ENCODE measurements at regions not wholly inside any gene's neighbourhood (a gene's known extent, or its start where the extent isn't known, plus 50 kb on each side); places are given as distances from the start of the nearest gene placed in this dataset.

DNA sequence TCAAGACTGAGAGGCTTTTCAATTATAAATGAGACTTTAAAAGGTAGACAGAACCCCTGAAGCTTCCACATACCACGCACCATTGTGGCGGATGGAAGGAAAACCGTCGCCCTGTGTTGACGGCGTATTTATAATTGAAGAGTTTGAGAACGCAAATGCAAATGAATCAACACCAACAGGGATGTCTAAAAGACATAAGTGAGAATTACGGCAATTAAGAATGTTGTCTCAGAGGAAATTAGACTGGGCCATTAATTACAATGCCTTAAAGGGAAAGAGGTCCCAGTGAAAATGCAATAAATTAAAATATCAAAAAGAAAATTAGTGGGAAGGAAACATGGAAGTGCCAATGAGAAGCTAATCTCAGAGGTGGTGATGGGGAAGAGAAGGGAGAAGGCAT lies 148.5 kb upstream of the XYLT1 start:
- no peaks in the 10 kb centered on the region for H3K27me3 ChIP-seq (ENCODE audit: control insufficient read depth, insufficient read depth, low read length)
- no peaks in the 10 kb centered on the region for H3K4me1 ChIP-seq (ENCODE audit: control insufficient read depth, insufficient read depth, low read length)
- no peaks in the 10 kb centered on the region for H3K9me3 ChIP-seq (ENCODE audit: control insufficient read depth, insufficient read depth, low read length)
- no CpG with 5 or more reads among the region's 8 CpGs for WGBS (ENCODE audit: insufficient coverage, insufficient read length)
- no peak for DNase-seq (ENCODE audit: low read depth, low spot score)
- H3K36me3 ChIP-seq (ENCODE audit: control insufficient read depth, insufficient read depth, low read length), result no peaks in the 10 kb centered on the region
- H3K27ac ChIP-seq (ENCODE audit: low read length), result no peak overlapping the region
- no peak overlapping the region for H3K4me3 ChIP-seq (ENCODE audit: low read length)

DNA sequence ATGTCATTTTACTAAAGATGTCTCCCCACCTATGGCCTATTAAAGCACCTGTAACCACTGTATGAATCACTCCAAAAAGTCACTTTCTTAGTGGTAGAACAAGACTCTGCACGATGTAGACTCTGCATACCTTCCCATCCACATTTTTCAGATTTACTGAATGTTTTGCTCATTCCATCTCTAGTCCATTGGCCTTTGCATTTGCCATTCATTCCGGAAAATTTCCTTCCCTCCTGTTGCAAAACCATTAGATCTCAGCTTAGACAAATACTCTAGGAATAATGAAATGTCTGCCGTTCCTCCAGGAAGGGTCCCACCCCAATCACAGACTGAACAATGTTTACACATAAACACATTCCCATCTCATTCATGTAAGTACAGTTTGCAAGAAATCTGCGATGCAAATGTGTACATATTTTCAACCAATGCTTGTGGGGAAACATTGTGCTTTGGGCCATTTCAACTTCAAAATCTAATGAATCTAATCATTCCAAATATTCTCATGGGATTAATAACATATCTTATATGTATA lies 146.3 kb upstream of the XYLT1 start:
- Histone ChIP-seq H3K27ac (ENCODE audit: low read length) (no peak overlapping the region), H3K9me3 (ENCODE audit: control insufficient read depth, insufficient read depth, low read length) (no peaks in the 10 kb centered on the region), H3K36me3 (ENCODE audit: control insufficient read depth, insufficient read depth, low read length) (no peaks in the 10 kb centered on the region), H3K4me1 (ENCODE audit: control insufficient read depth, insufficient read depth, low read length) (no peaks in the 10 kb centered on the region), H3K4me3 (ENCODE audit: low read length) (no peak overlapping the region), H3K27me3 (ENCODE audit: control insufficient read depth, insufficient read depth, low read length) (no peaks in the 10 kb centered on the region)
- no peak for DNase-seq (ENCODE audit: low read depth, low spot score)
- WGBS (ENCODE audit: insufficient coverage, insufficient read length), result no CpG with 5 or more reads among the region's 4 CpGs

DNA sequence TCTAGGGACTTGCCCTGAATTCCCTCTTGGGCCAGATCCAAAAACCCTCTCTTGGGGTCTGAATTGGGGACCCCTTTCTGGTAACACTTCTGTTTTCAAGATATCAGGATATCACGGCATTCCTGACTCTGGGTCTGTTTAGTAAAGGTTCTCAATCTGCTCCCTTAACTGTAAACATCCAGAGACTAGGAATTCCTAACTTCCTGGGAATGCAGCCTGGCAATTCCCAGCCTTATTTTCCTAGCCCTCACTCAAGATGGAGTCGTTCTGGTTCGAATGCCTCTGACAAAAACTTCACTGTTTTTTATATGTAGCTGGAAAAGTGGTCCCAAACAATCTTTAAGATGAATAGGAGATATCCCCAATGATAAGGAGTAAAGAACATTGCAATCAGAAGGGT lies 141.6 kb upstream of the XYLT1 start:
- no peaks in the 10 kb centered on the region for H3K9me3 ChIP-seq (ENCODE audit: control insufficient read depth, insufficient read depth, low read length)
- no peak overlapping the region for H3K27ac ChIP-seq (ENCODE audit: low read length)
- no peak for DNase-seq (ENCODE audit: low read depth, low spot score)
- H3K4me1 ChIP-seq (ENCODE audit: control insufficient read depth, insufficient read depth, low read length), result no peaks in the 10 kb centered on the region
- no peak overlapping the region for H3K4me3 ChIP-seq (ENCODE audit: low read length)
- no peaks in the 10 kb centered on the region for H3K27me3 ChIP-seq (ENCODE audit: control insufficient read depth, insufficient read depth, low read length)
- WGBS (ENCODE audit: insufficient coverage, insufficient read length), result no CpG with 5 or more reads among the region's 3 CpGs
- no peaks in the 10 kb centered on the region for H3K36me3 ChIP-seq (ENCODE audit: control insufficient read depth, insufficient read depth, low read length)

GRCh38 chr16:17607609-17608008 lies 136.8 kb upstream of the XYLT1 start:
- WGBS (ENCODE audit: insufficient coverage, insufficient read length), result no CpG with 5 or more reads among the region's 6 CpGs
- Histone ChIP-seq H3K4me1 (ENCODE audit: control insufficient read depth, insufficient read depth, low read length) (no peaks in the 10 kb centered on the region), H3K4me3 (ENCODE audit: low read length) (no peak overlapping the region), H3K9me3 (ENCODE audit: control insufficient read depth, insufficient read depth, low read length) (no peaks in the 10 kb centered on the region), H3K36me3 (ENCODE audit: control insufficient read depth, insufficient read depth, low read length) (no peaks in the 10 kb centered on the region), H3K27me3 (ENCODE audit: control insufficient read depth, insufficient read depth, low read length) (no peaks in the 10 kb centered on the region), H3K27ac (ENCODE audit: low read length) (no peak overlapping the region)
- no peak for DNase-seq (ENCODE audit: low read depth, low spot score)

DNA sequence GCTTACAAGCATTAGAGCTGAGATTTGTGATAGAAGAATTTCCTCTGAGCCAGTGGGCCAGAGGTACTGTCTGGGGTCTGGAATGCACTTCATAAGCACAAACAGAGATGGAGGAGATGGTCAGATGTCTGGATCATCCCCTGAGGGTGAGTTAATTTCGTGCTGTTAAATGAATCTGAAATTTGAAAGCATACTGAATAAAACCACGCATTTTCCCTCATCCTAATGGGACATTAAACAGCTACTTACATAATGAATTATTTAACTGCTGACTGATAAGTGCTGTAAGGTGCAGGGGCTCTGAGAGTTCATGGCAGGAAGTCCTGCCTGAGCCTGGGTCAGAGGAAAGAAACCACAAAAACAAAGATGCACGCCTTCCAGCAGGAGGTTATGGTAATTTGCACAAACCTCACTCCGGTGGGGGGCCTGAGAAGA lies 136.3 kb upstream of the XYLT1 start:
- no peak for DNase-seq (ENCODE audit: low read depth, low spot score)
- no peak overlapping the region for H3K27ac ChIP-seq (ENCODE audit: low read length)
- no CpG with 5 or more reads among the region's 4 CpGs for WGBS (ENCODE audit: insufficient coverage, insufficient read length)

DNA sequence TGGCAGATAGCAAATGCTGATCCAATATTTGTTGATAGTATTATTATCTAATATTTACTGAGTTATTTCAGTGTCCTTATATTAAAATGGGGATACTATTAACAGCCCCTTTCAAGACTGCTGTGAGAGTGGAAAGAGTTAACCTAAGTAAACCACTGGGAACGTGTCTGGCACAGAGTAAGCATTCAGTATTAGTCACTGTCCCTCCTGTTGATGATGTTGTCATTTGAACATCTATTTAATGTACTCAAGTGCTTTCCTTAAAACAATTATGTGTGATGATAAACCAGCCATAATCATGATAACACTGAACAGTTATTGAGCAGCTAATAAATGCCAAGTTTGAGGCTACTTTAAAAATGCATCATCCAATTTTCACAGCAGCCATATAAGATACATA lies 135.7 kb upstream of the XYLT1 start:
- no CpG with 5 or more reads among the region's 1 CpG for WGBS (ENCODE audit: insufficient coverage, insufficient read length)
- H3K4me1 ChIP-seq (ENCODE audit: control insufficient read depth, insufficient read depth, low read length), result no peaks in the 10 kb centered on the region
- no peaks in the 10 kb centered on the region for H3K9me3 ChIP-seq (ENCODE audit: control insufficient read depth, insufficient read depth, low read length)
- no peak overlapping the region for H3K27ac ChIP-seq (ENCODE audit: low read length)
- no peak overlapping the region for H3K4me3 ChIP-seq (ENCODE audit: low read length)
- H3K36me3 ChIP-seq (ENCODE audit: control insufficient read depth, insufficient read depth, low read length), result no peaks in the 10 kb centered on the region
- H3K27me3 ChIP-seq (ENCODE audit: control insufficient read depth, insufficient read depth, low read length), result no peaks in the 10 kb centered on the region
- no peak for DNase-seq (ENCODE audit: low read depth, low spot score)

More for the DNA sequence above, 136.3 kb upstream of the XYLT1 start:
- Histone ChIP-seq H3K36me3 (ENCODE audit: control insufficient read depth, insufficient read depth, low read length) (no peaks in the 10 kb centered on the region), H3K4me3 (ENCODE audit: low read length) (no peak overlapping the region), H3K27me3 (ENCODE audit: control insufficient read depth, insufficient read depth, low read length) (no peaks in the 10 kb centered on the region), H3K9me3 (ENCODE audit: control insufficient read depth, insufficient read depth, low read length) (no peaks in the 10 kb centered on the region), H3K4me1 (ENCODE audit: control insufficient read depth, insufficient read depth, low read length) (no peaks in the 10 kb centered on the region)

DNA sequence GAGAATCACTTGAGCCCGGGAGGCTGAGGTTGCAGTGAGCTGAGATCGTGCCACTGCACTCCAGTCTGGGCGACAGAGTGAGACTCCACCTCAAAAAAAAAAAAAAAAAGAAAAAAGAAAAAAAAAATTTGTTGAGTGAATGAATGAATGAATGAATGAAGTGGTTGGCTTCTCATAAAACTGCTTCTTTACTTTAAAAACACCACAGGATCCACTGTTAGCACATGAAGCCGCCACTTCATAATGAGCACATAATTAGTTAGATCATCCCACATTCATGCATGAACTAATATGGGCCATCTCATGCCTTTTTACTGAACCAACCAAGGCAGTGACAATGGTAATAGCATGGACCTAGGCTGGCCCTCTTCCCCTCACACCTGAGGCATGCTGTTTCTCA lies 135.0 kb upstream of the XYLT1 start:
- Histone ChIP-seq H3K4me3 (ENCODE audit: low read length) (no peak overlapping the region), H3K4me1 (ENCODE audit: control insufficient read depth, insufficient read depth, low read length) (no peaks in the 10 kb centered on the region), H3K9me3 (ENCODE audit: control insufficient read depth, insufficient read depth, low read length) (no peaks in the 10 kb centered on the region), H3K27ac (ENCODE audit: low read length) (no peak overlapping the region), H3K36me3 (ENCODE audit: control insufficient read depth, insufficient read depth, low read length) (no peaks in the 10 kb centered on the region), H3K27me3 (ENCODE audit: control insufficient read depth, insufficient read depth, low read length) (no peaks in the 10 kb centered on the region)
- no peak for DNase-seq (ENCODE audit: low read depth, low spot score)
- WGBS (ENCODE audit: insufficient coverage, insufficient read length), result no CpG with 5 or more reads among the region's 4 CpGs

DNA sequence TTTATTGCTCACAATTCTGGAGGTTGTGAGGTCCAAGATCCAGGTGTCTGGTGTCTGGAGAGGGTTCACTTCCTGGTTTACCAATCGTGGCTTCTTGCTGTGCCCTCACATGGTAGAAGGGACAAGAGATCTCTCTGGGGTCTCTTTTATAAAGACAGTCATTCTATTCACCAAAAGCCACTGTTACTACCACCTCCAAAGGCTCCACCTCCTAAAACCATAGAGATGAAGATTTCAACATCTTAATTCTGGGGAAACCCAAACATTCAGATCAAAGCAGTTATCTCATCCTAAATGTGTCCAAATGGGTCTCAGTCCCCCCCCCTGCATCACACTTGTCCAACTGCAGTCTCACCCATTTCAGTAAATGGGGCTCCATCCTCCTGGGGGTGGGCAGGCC lies 132.9 kb upstream of the XYLT1 start:
- DNase-seq (ENCODE audit: low read depth, low spot score), result no peak
- no peaks in the 10 kb centered on the region for H3K27me3 ChIP-seq (ENCODE audit: control insufficient read depth, insufficient read depth, low read length)
- no peaks in the 10 kb centered on the region for H3K4me1 ChIP-seq (ENCODE audit: control insufficient read depth, insufficient read depth, low read length)
- no CpG with 5 or more reads among the region's 1 CpG for WGBS (ENCODE audit: insufficient coverage, insufficient read length)
- no peaks in the 10 kb centered on the region for H3K36me3 ChIP-seq (ENCODE audit: control insufficient read depth, insufficient read depth, low read length)
- H3K4me3 ChIP-seq (ENCODE audit: low read length), result no peak overlapping the region
- no peak overlapping the region for H3K27ac ChIP-seq (ENCODE audit: low read length)
- no peaks in the 10 kb centered on the region for H3K9me3 ChIP-seq (ENCODE audit: control insufficient read depth, insufficient read depth, low read length)

DNA sequence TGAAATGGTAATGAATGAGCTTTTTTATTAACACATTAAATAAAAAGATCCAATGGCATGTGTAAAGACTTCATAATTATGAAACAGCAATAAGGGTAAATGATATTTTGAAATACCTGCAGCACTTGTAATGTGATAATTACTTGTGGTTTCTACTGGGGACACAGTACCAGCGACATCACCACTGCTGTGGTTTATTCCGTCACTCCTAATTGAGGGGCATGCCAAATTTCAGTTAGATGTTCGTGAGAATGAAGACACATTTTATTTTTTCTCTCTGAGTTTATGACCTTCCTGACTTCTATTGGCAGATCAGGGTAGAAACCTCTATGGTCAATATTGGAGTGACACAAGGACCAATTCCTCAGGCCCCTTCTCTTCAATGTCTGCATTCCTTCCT lies 131.9 kb upstream of the XYLT1 start:
- no peak overlapping the region for H3K4me3 ChIP-seq (ENCODE audit: low read length)
- no peaks in the 10 kb centered on the region for H3K36me3 ChIP-seq (ENCODE audit: control insufficient read depth, insufficient read depth, low read length)
- H3K27ac ChIP-seq (ENCODE audit: low read length), result no peak overlapping the region
- H3K9me3 ChIP-seq (ENCODE audit: control insufficient read depth, insufficient read depth, low read length), result no peaks in the 10 kb centered on the region
- H3K27me3 ChIP-seq (ENCODE audit: control insufficient read depth, insufficient read depth, low read length), result no peaks in the 10 kb centered on the region
- no CpG with 5 or more reads among the region's 3 CpGs for WGBS (ENCODE audit: insufficient coverage, insufficient read length)
- H3K4me1 ChIP-seq (ENCODE audit: control insufficient read depth, insufficient read depth, low read length), result no peaks in the 10 kb centered on the region
- no peak for DNase-seq (ENCODE audit: low read depth, low spot score)

DNA sequence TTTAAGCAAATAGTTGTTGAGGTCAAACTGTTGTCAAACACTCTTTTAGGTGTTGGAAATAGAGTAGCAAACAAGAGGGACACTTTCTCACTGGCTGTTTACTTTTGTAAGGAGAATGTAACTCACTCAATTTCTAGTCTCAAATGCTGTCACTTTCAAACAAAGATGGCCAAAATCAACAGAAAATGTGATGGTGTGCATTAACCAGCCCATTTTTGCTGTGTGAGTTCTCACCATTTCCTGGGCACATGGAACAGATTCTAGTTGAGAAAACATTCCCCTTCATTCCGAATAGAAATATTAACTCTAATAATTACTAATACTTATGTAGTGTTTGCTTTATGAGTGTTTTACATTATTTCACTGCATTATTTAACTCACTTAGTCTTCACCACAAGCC lies 128.2 kb upstream of the XYLT1 start:
- Histone ChIP-seq H3K36me3 (ENCODE audit: control insufficient read depth, insufficient read depth, low read length) (no peaks in the 10 kb centered on the region), H3K4me3 (ENCODE audit: low read length) (no peak overlapping the region), H3K27me3 (ENCODE audit: control insufficient read depth, insufficient read depth, low read length) (no peaks in the 10 kb centered on the region), H3K27ac (ENCODE audit: low read length) (no peak overlapping the region), H3K4me1 (ENCODE audit: control insufficient read depth, insufficient read depth, low read length) (no peaks in the 10 kb centered on the region), H3K9me3 (ENCODE audit: control insufficient read depth, insufficient read depth, low read length) (no peaks in the 10 kb centered on the region)
- no CpG with 5 or more reads among the region's 1 CpG for WGBS (ENCODE audit: insufficient coverage, insufficient read length)
- no peak for DNase-seq (ENCODE audit: low read depth, low spot score)

DNA sequence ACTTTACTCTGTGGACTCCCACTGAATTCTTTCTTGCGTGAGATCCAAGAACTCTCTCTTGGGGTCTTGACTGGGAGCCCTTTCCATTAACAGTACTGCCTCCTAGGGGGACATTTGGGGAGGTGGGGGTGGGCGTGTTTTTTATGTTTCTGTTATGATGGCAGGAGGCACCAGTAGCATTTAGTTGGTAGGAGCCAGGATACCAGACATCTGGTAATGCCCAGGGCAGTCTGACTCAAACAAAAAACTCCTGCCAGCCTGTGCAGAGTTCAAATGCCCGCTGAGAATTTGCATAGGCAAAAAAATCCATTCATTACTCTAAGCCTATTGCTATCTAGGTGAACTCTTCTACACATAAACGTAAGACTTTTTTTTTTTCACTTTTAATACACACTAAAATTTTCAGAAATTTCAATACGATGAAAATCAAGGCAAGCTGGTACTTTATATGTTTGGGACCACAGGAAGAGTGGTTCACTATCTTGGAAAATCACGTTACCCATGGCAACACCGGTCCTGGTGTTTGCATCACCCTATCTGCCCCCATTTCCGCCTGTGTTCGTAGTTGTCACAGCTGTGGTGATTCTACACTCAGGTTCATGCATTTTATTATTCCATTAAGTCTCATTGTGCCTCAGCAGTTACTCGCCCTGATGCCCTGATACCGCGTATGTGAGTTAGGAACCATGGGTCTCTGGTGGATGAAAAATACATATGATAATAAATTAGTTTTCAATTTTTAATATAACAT lies 121.1 kb upstream of the XYLT1 start:
- H3K27ac ChIP-seq (ENCODE audit: low read length), result no peak overlapping the region
- DNase-seq (ENCODE audit: low read depth, low spot score), result no peak
- H3K27me3 ChIP-seq (ENCODE audit: control insufficient read depth, insufficient read depth, low read length), result no peaks in the 10 kb centered on the region
- no peak overlapping the region for H3K4me3 ChIP-seq (ENCODE audit: low read length)
- H3K4me1 ChIP-seq (ENCODE audit: control insufficient read depth, insufficient read depth, low read length), result no peaks in the 10 kb centered on the region
- WGBS (ENCODE audit: insufficient coverage, insufficient read length), result 100% methylated on average over 2 of the region's 12 CpGs
- no peaks in the 10 kb centered on the region for H3K9me3 ChIP-seq (ENCODE audit: control insufficient read depth, insufficient read depth, low read length)
- no peaks in the 10 kb centered on the region for H3K36me3 ChIP-seq (ENCODE audit: control insufficient read depth, insufficient read depth, low read length)
